GM20000 (cell line): ENCODE measurements at regions not wholly inside any gene's neighbourhood (a gene's known extent, or its start where the extent isn't known, plus 50 kb on each side); places are given as distances from the start of the nearest gene placed in this dataset.

ENCODE experiments used
- DNase-seq: peaks from one replicate; pipeline ENCODE4 v3.0.0; 2012; ENCODE audit warnings: low spot score
- CTCF ChIP-seq: IDR thresholded peaks from 2 replicates; pipeline ENCODE4 v1.5.1; 2012; ENCODE audit warnings: mild to moderate bottlenecking, control low read depth; ENCODE audit errors: extremely low read depth, missing control alignments

GRCh38 chr9:38166501-38166900, 97.5 kb upstream of the SHB start:
- DNase-seq, result no peak
- no peak for TF ChIP-seq CTCF

GRCh38 chr9:38164659-38165221, 95.7 kb upstream of the SHB start:
- no peak for TF ChIP-seq CTCF
- no peak for DNase-seq

GRCh38 chr9:38163518-38163917, 94.5 kb upstream of the SHB start:
- no peak for TF ChIP-seq CTCF
- no peak for DNase-seq

GRCh38 chr9:38162332-38163211, 93.5 kb upstream of the SHB start:
- TF ChIP-seq CTCF, result no peak
- DNase-seq, result no peak

GRCh38 chr9:38160613-38161215, 91.7 kb upstream of the SHB start:
- TF ChIP-seq CTCF, result peak; percentile 94
- peak; percentile 73 for DNase-seq

GRCh38 chr9:38159599-38159998, 90.6 kb upstream of the SHB start:
- DNase-seq, result no peak
- no peak for TF ChIP-seq CTCF

- no peak for DNase-seq
- no peak for TF ChIP-seq CTCF
These were observed 89.6 kb upstream of the SHB start for GRCh38 chr9:38158628-38159027.
